ENCODE measurements at regions not wholly inside any gene's neighbourhood (a gene's known extent, or its start where the extent isn't known, plus 50 kb on each side); places are given as distances from the start of the nearest gene placed in this dataset.

DNA sequence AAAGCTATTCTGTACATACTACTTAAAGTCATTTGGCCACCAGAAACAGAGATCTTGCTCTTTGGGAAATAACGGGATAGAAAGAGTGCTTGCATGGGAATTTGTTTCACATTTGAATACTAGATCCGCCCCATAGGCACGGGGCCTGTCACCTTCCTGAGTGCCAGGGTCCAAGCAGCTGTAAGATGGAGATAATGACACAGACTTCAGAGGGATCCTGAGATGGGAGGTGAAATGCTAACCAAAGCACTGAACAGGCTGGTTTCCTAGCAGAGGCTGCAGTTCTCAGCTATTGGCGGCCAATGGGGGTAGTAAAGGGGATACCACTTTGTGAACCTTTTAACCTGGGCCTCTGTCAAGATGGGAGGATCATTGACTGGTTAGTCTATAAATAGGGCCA lies 225.4 kb downstream of the IRF8 start:
- Histone ChIP-seq H3K9me3 (ENCODE audit: control insufficient read depth, low read length) (no peaks in the 10 kb centered on the region), H3K27me3 (ENCODE audit: control insufficient read depth, insufficient read depth) (no peaks in the 10 kb centered on the region), H3K4me3 (ENCODE audit: low read length) (no peak overlapping the region), H3K4me1 (ENCODE audit: control insufficient read depth, insufficient read depth, low read length) (no peaks in the 10 kb centered on the region), H3K27ac (ENCODE audit: low read length) (no peak overlapping the region)
- intact Hi-C loops (cut with DNase I): no loop called here
- WGBS: 62% methylated on average over 4 of the region's 4 CpGs
- ATAC-seq (no peak), DNase-seq (no peak)

DNA sequence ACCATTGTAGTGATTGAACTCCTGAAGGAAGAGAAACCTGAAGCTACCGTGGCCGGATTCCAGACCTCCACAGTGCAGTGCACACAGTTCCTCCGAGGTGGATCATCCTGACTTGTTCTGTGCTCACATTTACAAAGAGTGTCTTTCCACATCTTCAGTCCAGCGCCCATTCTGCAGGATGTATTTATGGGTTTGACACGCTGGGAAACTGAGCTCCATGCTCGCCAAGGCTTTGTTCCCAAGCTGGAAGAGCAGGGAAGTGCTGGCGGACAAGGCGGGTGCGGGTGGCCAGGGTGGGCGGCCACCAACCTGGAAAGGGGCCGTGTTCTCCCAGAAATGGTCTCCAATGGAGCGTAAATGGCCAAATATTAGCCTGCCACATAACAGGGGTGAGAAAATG lies 227.9 kb downstream of the IRF8 start:
- no peaks in the 10 kb centered on the region for H3K9me3 ChIP-seq (ENCODE audit: control insufficient read depth, low read length)
- H3K27me3 ChIP-seq (ENCODE audit: control insufficient read depth, insufficient read depth): no peaks in the 10 kb centered on the region
- no peak for ATAC-seq
- no peaks in the 10 kb centered on the region for H3K4me1 ChIP-seq (ENCODE audit: control insufficient read depth, insufficient read depth, low read length)
- no peak overlapping the region for H3K4me3 ChIP-seq (ENCODE audit: low read length)
- intact Hi-C loops (cut with DNase I): no loop called here
- 93% methylated on average over 12 of the region's 12 CpGs for WGBS
- DNase-seq: no peak
- H3K27ac ChIP-seq (ENCODE audit: low read length): no peak overlapping the region

DNA sequence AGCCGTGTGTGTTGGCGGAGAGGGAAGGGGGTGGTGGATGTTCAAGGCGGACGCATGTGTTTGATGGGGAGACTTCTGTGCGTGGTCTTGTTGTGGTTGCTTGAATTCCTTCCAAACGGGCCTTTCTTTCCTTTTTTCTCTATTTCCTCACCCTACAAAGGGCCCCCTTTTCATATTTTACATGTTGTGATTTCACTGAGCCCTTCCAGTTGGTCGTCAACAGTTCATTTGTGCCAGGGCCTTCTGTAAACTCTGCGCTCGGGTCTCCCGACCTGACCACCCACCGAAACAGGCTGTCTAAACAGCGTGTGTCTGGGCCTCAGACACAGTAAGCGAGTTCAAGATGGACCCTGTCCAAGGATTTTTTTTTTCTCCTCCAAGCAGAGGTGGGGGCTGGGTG lies 228.4 kb downstream of the IRF8 start:
- 75% methylated on average over 13 of the region's 13 CpGs for WGBS
- no peak overlapping the region for H3K27ac ChIP-seq (ENCODE audit: low read length)
- H3K4me1 ChIP-seq (ENCODE audit: control insufficient read depth, insufficient read depth, low read length): no peaks in the 10 kb centered on the region
- no peaks in the 10 kb centered on the region for H3K9me3 ChIP-seq (ENCODE audit: control insufficient read depth, low read length)
- DNase-seq: no peak
- no peaks in the 10 kb centered on the region for H3K27me3 ChIP-seq (ENCODE audit: control insufficient read depth, insufficient read depth)
- no peak overlapping the region for H3K4me3 ChIP-seq (ENCODE audit: low read length)
- intact Hi-C loops (cut with DNase I): no loop called here
- no peak for ATAC-seq

DNA sequence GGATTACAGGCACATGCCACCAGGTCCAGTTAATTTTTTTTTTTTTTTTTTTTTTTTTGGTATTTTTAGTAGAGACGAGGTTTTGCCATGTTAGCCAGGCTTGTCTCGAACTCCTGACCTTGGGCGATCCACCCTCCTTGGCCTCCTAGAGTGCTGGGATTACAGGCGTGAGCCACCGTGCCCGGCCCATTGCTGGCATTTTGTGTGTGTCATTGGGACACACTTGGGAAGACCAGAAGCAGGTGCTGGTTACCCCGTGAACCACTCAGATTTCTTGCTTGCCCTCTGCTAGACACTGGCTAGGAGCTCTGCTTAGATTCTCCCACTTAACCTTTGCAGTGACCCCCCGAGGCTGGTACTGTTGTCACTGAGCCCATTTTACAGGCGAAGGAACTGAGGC lies 229.3 kb downstream of the IRF8 start:
- 90% methylated on average over 9 of the region's 9 CpGs for WGBS
- intact Hi-C loops (cut with DNase I): no loop called here
- no peaks in the 10 kb centered on the region for H3K27me3 ChIP-seq (ENCODE audit: control insufficient read depth, insufficient read depth)

GRCh38 chr16:86129541-86129940 lies 230.6 kb downstream of the IRF8 start:
- no peak overlapping the region for H3K4me3 ChIP-seq (ENCODE audit: low read length)
- DNase-seq (no peak), ATAC-seq (no peak)
- H3K9me3 ChIP-seq (ENCODE audit: control insufficient read depth, low read length): no peaks in the 10 kb centered on the region
- WGBS: 54% methylated on average over 3 of the region's 3 CpGs
- H3K4me1 ChIP-seq (ENCODE audit: control insufficient read depth, insufficient read depth, low read length): no peaks in the 10 kb centered on the region
- intact Hi-C loops (cut with DNase I): no loop called here
- no peaks in the 10 kb centered on the region for H3K27me3 ChIP-seq (ENCODE audit: control insufficient read depth, insufficient read depth)
- no peak overlapping the region for H3K27ac ChIP-seq (ENCODE audit: low read length)

More for the DNA sequence above, 229.3 kb downstream of the IRF8 start:
- DNase-seq (no peak), ATAC-seq (no peak)
- Histone ChIP-seq H3K4me3 (ENCODE audit: low read length) (no peak overlapping the region), H3K9me3 (ENCODE audit: control insufficient read depth, low read length) (no peaks in the 10 kb centered on the region), H3K4me1 (ENCODE audit: control insufficient read depth, insufficient read depth, low read length) (no peaks in the 10 kb centered on the region), H3K27ac (ENCODE audit: low read length) (no peak overlapping the region)

- H3K4me1 ChIP-seq (ENCODE audit: control insufficient read depth, insufficient read depth, low read length): no peaks in the 10 kb centered on the region
- WGBS: 90% methylated on average over 7 of the region's 7 CpGs
- intact Hi-C loops (cut with DNase I): no loop called here
- no peaks in the 10 kb centered on the region for H3K9me3 ChIP-seq (ENCODE audit: control insufficient read depth, low read length)
- ATAC-seq: no peak
- no peak overlapping the region for H3K27ac ChIP-seq (ENCODE audit: low read length)
- DNase-seq: no peak
- H3K4me3 ChIP-seq (ENCODE audit: low read length): no peak overlapping the region
- no peaks in the 10 kb centered on the region for H3K27me3 ChIP-seq (ENCODE audit: control insufficient read depth, insufficient read depth)
Measured at GRCh38 chr16:86133377-86133776, 234.4 kb downstream of the IRF8 start.

DNA sequence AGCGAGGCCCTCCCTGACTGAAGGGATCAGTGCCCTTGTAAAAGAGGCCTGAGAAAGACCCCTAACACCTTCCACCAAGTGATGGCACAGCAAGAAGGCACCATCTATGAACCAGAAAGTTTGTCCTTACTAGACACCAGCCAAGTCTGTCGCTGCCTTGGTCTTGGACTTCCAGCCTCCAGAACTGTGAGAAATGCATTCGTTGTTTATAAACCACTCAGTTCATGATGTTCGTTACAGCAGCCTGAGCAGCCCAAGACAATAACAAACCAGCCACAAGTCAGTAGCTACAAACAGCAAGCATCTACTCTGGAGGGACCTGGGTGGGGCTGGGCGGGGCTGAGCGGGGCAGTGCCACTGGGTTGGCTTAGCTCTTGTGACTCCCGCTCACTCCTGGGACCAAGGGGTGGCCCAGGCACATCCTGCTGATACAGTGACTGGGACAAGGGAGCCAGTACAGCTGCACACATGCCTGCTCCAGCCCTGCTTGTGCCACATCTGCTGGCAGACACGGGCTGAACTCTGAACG lies 234.9 kb downstream of the IRF8 start:
- no peaks in the 10 kb centered on the region for H3K4me1 ChIP-seq (ENCODE audit: control insufficient read depth, insufficient read depth, low read length)
- H3K27me3 ChIP-seq (ENCODE audit: control insufficient read depth, insufficient read depth): no peaks in the 10 kb centered on the region
- DNase-seq (no peak), ATAC-seq (no peak)
- WGBS: 87% methylated on average over 9 of the region's 9 CpGs
- no peak overlapping the region for H3K4me3 ChIP-seq (ENCODE audit: low read length)
- H3K27ac ChIP-seq (ENCODE audit: low read length): no peak overlapping the region
- no peaks in the 10 kb centered on the region for H3K9me3 ChIP-seq (ENCODE audit: control insufficient read depth, low read length)
- intact Hi-C loops (cut with DNase I): no loop called here

GRCh38 chr16:86134802-86135461 lies 236.0 kb downstream of the IRF8 start:
- no peak for ATAC-seq
- Histone ChIP-seq H3K9me3 (ENCODE audit: control insufficient read depth, low read length) (no peaks in the 10 kb centered on the region), H3K27me3 (ENCODE audit: control insufficient read depth, insufficient read depth) (no peaks in the 10 kb centered on the region), H3K4me1 (ENCODE audit: control insufficient read depth, insufficient read depth, low read length) (no peaks in the 10 kb centered on the region), H3K27ac (ENCODE audit: low read length) (no peak overlapping the region), H3K4me3 (ENCODE audit: low read length) (no peak overlapping the region)
- 52% methylated on average over 12 of the region's 12 CpGs for WGBS
- DNase-seq: no peak
- intact Hi-C loops (cut with DNase I): no loop called here

- H3K4me1 ChIP-seq (ENCODE audit: control insufficient read depth, insufficient read depth, low read length): no peaks in the 10 kb centered on the region
- WGBS: 54% methylated on average over 6 of the region's 6 CpGs
- no peak overlapping the region for H3K4me3 ChIP-seq (ENCODE audit: low read length)
- no peak overlapping the region for H3K27ac ChIP-seq (ENCODE audit: low read length)
- H3K27me3 ChIP-seq (ENCODE audit: control insufficient read depth, insufficient read depth): no peaks in the 10 kb centered on the region
- ATAC-seq (no peak), DNase-seq (no peak)
- intact Hi-C loops (cut with DNase I): no loop called here
- H3K9me3 ChIP-seq (ENCODE audit: control insufficient read depth, low read length): no peaks in the 10 kb centered on the region
Measured at GRCh38 chr16:86137359-86137758, 238.4 kb downstream of the IRF8 start.

- Histone ChIP-seq H3K27me3 (ENCODE audit: control insufficient read depth, insufficient read depth) (no peaks in the 10 kb centered on the region), H3K9me3 (ENCODE audit: control insufficient read depth, low read length) (no peaks in the 10 kb centered on the region), H3K4me1 (ENCODE audit: control insufficient read depth, insufficient read depth, low read length) (no peaks in the 10 kb centered on the region), H3K27ac (ENCODE audit: low read length) (no peak overlapping the region), H3K4me3 (ENCODE audit: low read length) (no peak overlapping the region)
- 70% methylated on average over 16 of the region's 16 CpGs for WGBS
- DNase-seq (no peak), ATAC-seq (no peak)
- intact Hi-C loops (cut with DNase I): no loop called here
Measured at GRCh38 chr16:86138121-86139085, 239.4 kb downstream of the IRF8 start.

GRCh38 chr16:86142801-86143236 lies 243.9 kb downstream of the IRF8 start:
- Histone ChIP-seq H3K27me3 (ENCODE audit: control insufficient read depth, insufficient read depth) (no peaks in the 10 kb centered on the region), H3K27ac (ENCODE audit: low read length) (no peak overlapping the region), H3K9me3 (ENCODE audit: control insufficient read depth, low read length) (no peaks in the 10 kb centered on the region), H3K4me3 (ENCODE audit: low read length) (no peak overlapping the region), H3K4me1 (ENCODE audit: control insufficient read depth, insufficient read depth, low read length) (no peaks in the 10 kb centered on the region)
- intact Hi-C loops (cut with DNase I): no loop called here
- WGBS: 81% methylated on average over 5 of the region's 5 CpGs
- ATAC-seq (no peak), DNase-seq (no peak)

Measured in right cardiac atrium (tissue), 5 donors.